GM23248 (cell line): ENCODE measurements at regions not wholly inside any gene's neighbourhood (a gene's known extent, or its start where the extent isn't known, plus 50 kb on each side); places are given as distances from the start of the nearest gene placed in this dataset.
"Not testable (repeated sequence)": the region's sequence is repeated elsewhere in the genome, so short reads cannot be mapped to it uniquely, and the experiment has no call there.

Experiments
- EZH2 ChIP-seq: fragments of 200-600 bp; sonication (generic); IDR thresholded peaks from 2 replicates; pipeline ENCODE4 v1.6.1; 2018; ENCODE audit warnings: antibody characterized with exemption, mild to moderate bottlenecking; ENCODE audit not compliant: insufficient read depth, poor library complexity, severe bottlenecking
- EZH2phosphoT487 ChIP-seq: fragments of 200-600 bp; sonication (generic); IDR thresholded peaks from 2 replicates; pipeline ENCODE4 v1.6.1; 2018; ENCODE audit warnings: antibody characterized with exemption, moderate library complexity, mild to moderate bottlenecking, low read depth; ENCODE audit not compliant: insufficient read depth

DNA sequence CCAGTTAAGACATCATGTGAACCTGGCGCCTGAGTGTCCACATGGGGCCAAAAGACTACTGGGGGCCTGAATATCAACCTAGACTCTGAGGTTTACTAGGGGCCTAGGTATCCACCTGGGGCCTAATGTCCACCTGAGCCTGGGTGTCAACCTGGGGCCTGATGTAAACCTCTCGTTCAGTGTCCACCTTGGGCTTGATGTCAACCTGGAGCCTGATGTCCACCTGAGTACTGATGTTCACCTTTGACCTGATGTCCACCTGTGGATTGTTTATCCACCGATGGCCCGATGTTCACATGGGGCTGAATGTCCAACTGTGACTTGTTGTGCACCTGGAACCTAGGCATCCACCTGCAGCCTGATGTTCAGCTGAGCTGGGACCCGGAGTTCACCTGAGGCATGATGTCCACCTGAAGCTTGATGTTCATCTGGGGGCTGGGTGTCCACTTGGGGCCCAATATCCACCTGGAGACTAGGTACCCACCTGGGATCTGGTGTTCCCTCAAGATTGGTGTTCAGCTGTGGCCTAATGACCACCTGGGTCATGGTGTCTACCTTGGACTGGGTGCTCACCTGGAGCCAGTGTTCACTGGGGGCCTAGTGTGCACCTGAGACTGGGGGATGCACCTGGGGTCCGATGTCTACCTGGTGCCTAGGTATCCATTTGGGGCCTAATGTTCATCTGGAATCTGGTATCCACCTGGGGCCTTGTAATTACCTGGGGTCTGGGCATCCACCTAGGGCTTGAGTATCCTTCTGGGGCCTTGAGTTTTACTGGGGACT is 194.2 kb downstream of the POTEM start:
- not testable (repeated sequence) for TF ChIP-seq EZH2phosphoT487, EZH2
